ENCODE measurements at regions not wholly inside any gene's neighbourhood (a gene's known extent, or its start where the extent isn't known, plus 50 kb on each side); places are given as distances from the start of the nearest gene placed in this dataset.

DNA sequence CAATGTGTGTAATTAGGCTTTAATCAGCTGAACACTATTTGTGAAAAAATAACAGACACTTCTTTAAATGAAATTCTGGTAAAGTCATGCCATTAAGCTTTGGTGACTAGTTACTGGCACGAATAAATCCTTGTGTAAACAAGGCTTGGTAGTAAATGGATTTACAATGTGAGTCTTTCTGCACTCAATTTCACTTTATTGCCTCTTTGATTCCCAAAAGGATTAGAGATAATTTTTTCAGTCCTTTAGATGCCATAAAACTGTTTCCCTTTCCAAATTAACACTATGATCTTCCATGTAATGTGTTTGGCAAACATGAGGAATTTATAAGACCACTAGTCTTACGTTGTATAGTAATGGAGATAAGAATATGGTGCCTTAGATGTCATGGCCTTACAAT lies 339.5 kb upstream of the DNAJC19 start:
- TF ChIP-seq, protein P1, sequence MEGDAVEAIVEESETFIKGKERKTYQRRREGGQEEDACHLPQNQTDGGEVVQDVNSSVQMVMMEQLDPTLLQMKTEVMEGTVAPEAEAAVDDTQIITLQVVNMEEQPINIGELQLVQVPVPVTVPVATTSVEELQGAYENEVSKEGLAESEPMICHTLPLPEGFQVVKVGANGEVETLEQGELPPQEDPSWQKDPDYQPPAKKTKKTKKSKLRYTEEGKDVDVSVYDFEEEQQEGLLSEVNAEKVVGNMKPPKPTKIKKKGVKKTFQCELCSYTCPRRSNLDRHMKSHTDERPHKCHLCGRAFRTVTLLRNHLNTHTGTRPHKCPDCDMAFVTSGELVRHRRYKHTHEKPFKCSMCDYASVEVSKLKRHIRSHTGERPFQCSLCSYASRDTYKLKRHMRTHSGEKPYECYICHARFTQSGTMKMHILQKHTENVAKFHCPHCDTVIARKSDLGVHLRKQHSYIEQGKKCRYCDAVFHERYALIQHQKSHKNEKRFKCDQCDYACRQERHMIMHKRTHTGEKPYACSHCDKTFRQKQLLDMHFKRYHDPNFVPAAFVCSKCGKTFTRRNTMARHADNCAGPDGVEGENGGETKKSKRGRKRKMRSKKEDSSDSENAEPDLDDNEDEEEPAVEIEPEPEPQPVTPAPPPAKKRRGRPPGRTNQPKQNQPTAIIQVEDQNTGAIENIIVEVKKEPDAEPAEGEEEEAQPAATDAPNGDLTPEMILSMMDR (conservative IDR thresholded peaks at IDR 0.05; ENCODE audit: low read depth in 2 of 2) = no peak
- no peak for TF ChIP-seq CREB1 (CRISPR knock-in tag; IDR thresholded peaks at IDR 0.05; ENCODE audit: low read depth)
- TF ChIP-seq JUNB (IDR thresholded peaks at IDR 0.05; ENCODE audit: unreplicated experiment) = no peak
- TF ChIP-seq EZH2phosphoT487 (IDR thresholded peaks at IDR 0.05; ENCODE audit: unreplicated experiment) = no peak
- no peak for TF ChIP-seq EZH2 (IDR thresholded peaks at IDR 0.05; ENCODE audit: low read depth, unreplicated experiment)
- no peak for TF ChIP-seq REST (IDR thresholded peaks at IDR 0.05; ENCODE audit: unreplicated experiment)
- no peak for TF ChIP-seq POLR2AphosphoS5 (IDR thresholded peaks at IDR 0.05; ENCODE audit: low read depth)
- TF ChIP-seq ETS1 (IDR thresholded peaks at IDR 0.05) = no peak
- TF ChIP-seq ZNF114 (CRISPR knock-in tag; IDR thresholded peaks at IDR 0.05) = no peak
- TF ChIP-seq STAT1 (IDR thresholded peaks at IDR 0.05; ENCODE audit: unreplicated experiment) = no peak
- TF ChIP-seq NANOG (IDR thresholded peaks at IDR 0.05; ENCODE audit: borderline replicate concordance) = no peak

All from GM23338 (cell line).